Hematopoietic multipotent progenitor cell treated with erythropoietin and hydrocortisone succinate and interleukin-3 and kit ligand, for 15 days (in vitro differentiated cells): ENCODE measurements at regions not wholly inside any gene's neighbourhood (a gene's known extent, or its start where the extent isn't known, plus 50 kb on each side); places are given as distances from the start of the nearest gene placed in this dataset.

Experiments
- DNase-seq: peaks from one replicate; pipeline ENCODE4 v3.0.0-alpha.2; 2015; ENCODE audit warnings: low spot score

GRCh38 chr6:147078106-147078505, 126.1 kb upstream of the STXBP5 start:
- no peak for DNase-seq

- no peak for DNase-seq
Measured at GRCh38 chr6:147078602-147079001, 125.6 kb upstream of the STXBP5 start.

- no peak for DNase-seq
Measured at GRCh38 chr6:147080225-147080624, 124.0 kb upstream of the STXBP5 start.

- no peak for DNase-seq
Measured at GRCh38 chr6:147081076-147081609, 123.1 kb upstream of the STXBP5 start.

GRCh38 chr6:147087641-147088040, 116.6 kb upstream of the STXBP5 start:
- DNase-seq = no peak

GRCh38 chr6:147088861-147089260, 115.4 kb upstream of the STXBP5 start:
- no peak for DNase-seq

- no peak for DNase-seq
Measured at GRCh38 chr6:147095316-147095715, 108.9 kb upstream of the STXBP5 start.

- no peak for DNase-seq
Measured at GRCh38 chr6:147099974-147100373, 104.2 kb upstream of the STXBP5 start.

- no peak for DNase-seq
Measured at GRCh38 chr6:147103007-147103406, 101.2 kb upstream of the STXBP5 start.

- DNase-seq = no peak
Measured at GRCh38 chr6:147103694-147104093, 100.5 kb upstream of the STXBP5 start.

- DNase-seq = no peak
Measured at GRCh38 chr6:147105786-147106185, 98.4 kb upstream of the STXBP5 start.

GRCh38 chr6:147106759-147107401, 97.3 kb upstream of the STXBP5 start:
- no peak for DNase-seq

- DNase-seq = no peak
Measured at GRCh38 chr6:147108259-147108910, 95.8 kb upstream of the STXBP5 start.

- no peak for DNase-seq
Measured at GRCh38 chr6:147109707-147110106, 94.5 kb upstream of the STXBP5 start.

GRCh38 chr6:147116056-147116455, 88.2 kb upstream of the STXBP5 start:
- DNase-seq = no peak

- DNase-seq = no peak
Measured at GRCh38 chr6:147117011-147117410, 87.2 kb upstream of the STXBP5 start.

GRCh38 chr6:147117580-147117979, 86.6 kb upstream of the STXBP5 start:
- DNase-seq = no peak

GRCh38 chr6:147119310-147119709, 84.9 kb upstream of the STXBP5 start:
- no peak for DNase-seq

- DNase-seq = no peak
Measured at GRCh38 chr6:147122823-147123222, 81.4 kb upstream of the STXBP5 start.

GRCh38 chr6:147126618-147127022, 77.6 kb upstream of the STXBP5 start:
- no peak for DNase-seq

GRCh38 chr6:147127587-147127986, 76.6 kb upstream of the STXBP5 start:
- DNase-seq = no peak

GRCh38 chr6:147128056-147128455, 76.2 kb upstream of the STXBP5 start:
- no peak for DNase-seq

- no peak for DNase-seq
Measured at GRCh38 chr6:147131532-147132128, 72.6 kb upstream of the STXBP5 start.
